ENCODE measurements at regions not wholly inside any gene's neighbourhood (a gene's known extent, or its start where the extent isn't known, plus 50 kb on each side); places are given as distances from the start of the nearest gene placed in this dataset.

DNA sequence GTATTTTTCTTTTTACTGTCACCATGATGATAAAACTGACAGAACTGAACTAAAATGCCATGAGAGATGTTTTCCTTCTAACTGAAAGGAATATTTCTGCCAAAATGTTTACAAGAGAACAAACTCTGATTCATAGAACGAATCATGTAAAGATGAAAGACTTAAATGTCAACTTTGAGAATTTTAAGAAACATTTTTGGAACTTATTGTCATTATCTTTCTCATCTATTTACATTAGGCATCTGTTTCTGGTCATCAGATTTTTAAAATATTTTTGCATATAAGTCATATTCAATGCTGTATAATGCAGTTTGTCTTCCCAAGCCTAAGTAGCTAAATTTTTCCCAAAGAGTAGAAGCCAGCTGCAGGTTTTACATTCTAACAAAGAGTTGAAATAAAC is 358.5 kb downstream of the TFEC start:
- H3K27ac ChIP-seq (ENCODE audit: low read length): no peak overlapping the region
- no peak overlapping the region for H2AFZ ChIP-seq (ENCODE audit: low read length)
- no peaks in the 10 kb centered on the region for H4K20me1 ChIP-seq (ENCODE audit: insufficient read depth, low read length)
- H3K79me2 ChIP-seq (ENCODE audit: low read length): no peaks in the 10 kb centered on the region
- no peak overlapping the region for H3K4me3 ChIP-seq (ENCODE audit: low read length)
- no peak overlapping the region for H3K9ac ChIP-seq (ENCODE audit: low read length)
- H3K36me3 ChIP-seq (replicated peaks; ENCODE audit: insufficient read depth, low read length): no peaks in the 10 kb centered on the region
- no peaks in the 10 kb centered on the region for H3K27me3 ChIP-seq (replicated peaks; ENCODE audit: insufficient read depth, low read length)
- H3K9me3 ChIP-seq (replicated peaks; ENCODE audit: insufficient read depth, low read length): no peaks in the 10 kb centered on the region
- DNase-seq: no peak
- no peaks in the 10 kb centered on the region for H3K9me2 ChIP-seq (replicated peaks; ENCODE audit: insufficient read depth, low read length)
- H3F3A ChIP-seq (ENCODE audit: insufficient read depth, low read length): no peaks in the 10 kb centered on the region
- no peak overlapping the region for H3K4me2 ChIP-seq (ENCODE audit: low read depth, low read length)
- TF ChIP-seq CTCF (IDR thresholded peaks at IDR 0.05; ENCODE audit: low read length): no peak
- no peak for TF ChIP-seq EZH2 (optimal IDR thresholded peaks at IDR 0.05; ENCODE audit: low read depth, low read length)
- TF ChIP-seq EZH2phosphoT487 (IDR thresholded peaks at IDR 0.05; ENCODE audit: low read length): no peak
- no peaks in the 10 kb centered on the region for H3K4me1 ChIP-seq (ENCODE audit: low read length)

DNA sequence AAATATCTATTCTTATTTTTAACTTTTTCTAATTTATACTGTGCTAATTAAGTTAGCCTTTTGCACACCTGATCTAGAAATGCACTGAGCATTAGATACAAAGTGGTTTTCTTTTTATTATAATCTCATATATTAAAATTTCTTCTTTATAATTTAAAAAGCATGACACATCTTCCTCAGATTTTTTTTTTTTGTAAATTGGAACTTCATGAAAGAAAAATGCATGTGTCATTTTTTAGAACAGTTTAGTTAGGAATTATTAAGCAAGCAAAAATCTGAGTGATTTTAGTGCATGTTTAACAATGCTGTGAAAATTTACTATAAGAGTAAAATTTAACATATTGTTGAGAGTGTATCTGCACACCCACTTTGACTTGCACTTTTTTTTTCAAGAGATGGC is 367.9 kb downstream of the TFEC start:
- Histone ChIP-seq H3K4me2 (ENCODE audit: low read depth, low read length) (no peak overlapping the region), H3K79me2 (ENCODE audit: low read length) (no peaks in the 10 kb centered on the region), H2AFZ (ENCODE audit: low read length) (no peak overlapping the region), H3K4me3 (ENCODE audit: low read length) (no peak overlapping the region), H3K9ac (ENCODE audit: low read length) (no peak overlapping the region), H3K36me3 (replicated peaks; ENCODE audit: insufficient read depth, low read length) (no peaks in the 10 kb centered on the region), H3K27me3 (replicated peaks; ENCODE audit: insufficient read depth, low read length) (no peaks in the 10 kb centered on the region), H4K20me1 (ENCODE audit: insufficient read depth, low read length) (no peaks in the 10 kb centered on the region), H3K27ac (ENCODE audit: low read length) (no peak overlapping the region), H3K9me2 (replicated peaks; ENCODE audit: insufficient read depth, low read length) (no peaks in the 10 kb centered on the region), H3K9me3 (replicated peaks; ENCODE audit: insufficient read depth, low read length) (no peaks in the 10 kb centered on the region), H3K4me1 (ENCODE audit: low read length) (no peaks in the 10 kb centered on the region), H3F3A (ENCODE audit: insufficient read depth, low read length) (no peaks in the 10 kb centered on the region)
- no peak for DNase-seq
- TF ChIP-seq EZH2 (optimal IDR thresholded peaks at IDR 0.05; ENCODE audit: low read depth, low read length) (no peak), EZH2phosphoT487 (IDR thresholded peaks at IDR 0.05; ENCODE audit: low read length) (no peak), CTCF (IDR thresholded peaks at IDR 0.05; ENCODE audit: low read length) (no peak)

DNA sequence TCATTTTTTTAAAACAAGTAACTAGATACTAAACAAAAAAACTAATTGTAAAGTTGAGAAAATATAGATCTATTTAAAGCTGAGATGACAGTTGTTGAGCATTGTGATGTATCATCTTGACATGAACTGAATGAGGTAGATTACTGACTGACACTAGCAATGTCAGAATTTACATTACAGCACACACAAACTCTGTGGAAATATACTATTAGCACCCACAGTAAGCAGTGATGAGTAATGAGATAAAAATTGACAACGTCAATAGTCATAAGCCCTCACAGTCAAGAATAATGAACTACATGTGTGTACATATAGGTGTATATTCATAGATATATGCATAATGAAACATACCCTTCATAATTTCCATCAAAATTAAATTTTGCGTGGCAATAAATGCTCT is 368.4 kb downstream of the TFEC start:
- Histone ChIP-seq H3K79me2 (ENCODE audit: low read length) (no peaks in the 10 kb centered on the region), H3K4me3 (ENCODE audit: low read length) (no peak overlapping the region), H3F3A (ENCODE audit: insufficient read depth, low read length) (no peaks in the 10 kb centered on the region), H3K36me3 (replicated peaks; ENCODE audit: insufficient read depth, low read length) (no peaks in the 10 kb centered on the region), H3K9me2 (replicated peaks; ENCODE audit: insufficient read depth, low read length) (no peaks in the 10 kb centered on the region), H2AFZ (ENCODE audit: low read length) (no peak overlapping the region), H3K4me1 (ENCODE audit: low read length) (no peaks in the 10 kb centered on the region), H4K20me1 (ENCODE audit: insufficient read depth, low read length) (no peaks in the 10 kb centered on the region), H3K4me2 (ENCODE audit: low read depth, low read length) (no peak overlapping the region), H3K9ac (ENCODE audit: low read length) (no peak overlapping the region), H3K27me3 (replicated peaks; ENCODE audit: insufficient read depth, low read length) (no peaks in the 10 kb centered on the region), H3K9me3 (replicated peaks; ENCODE audit: insufficient read depth, low read length) (no peaks in the 10 kb centered on the region), H3K27ac (ENCODE audit: low read length) (no peak overlapping the region)
- DNase-seq: no peak
- TF ChIP-seq CTCF (IDR thresholded peaks at IDR 0.05; ENCODE audit: low read length) (no peak), EZH2 (optimal IDR thresholded peaks at IDR 0.05; ENCODE audit: low read depth, low read length) (no peak), EZH2phosphoT487 (IDR thresholded peaks at IDR 0.05; ENCODE audit: low read length) (no peak)
